ENCODE measurements at regions not wholly inside any gene's neighbourhood (a gene's known extent, or its start where the extent isn't known, plus 50 kb on each side); places are given as distances from the start of the nearest gene placed in this dataset.

- no peak for DNase-seq
Measured at GRCh38 chr5:119792161-119792799, 162.9 kb downstream of the FAM170A start.

DNA sequence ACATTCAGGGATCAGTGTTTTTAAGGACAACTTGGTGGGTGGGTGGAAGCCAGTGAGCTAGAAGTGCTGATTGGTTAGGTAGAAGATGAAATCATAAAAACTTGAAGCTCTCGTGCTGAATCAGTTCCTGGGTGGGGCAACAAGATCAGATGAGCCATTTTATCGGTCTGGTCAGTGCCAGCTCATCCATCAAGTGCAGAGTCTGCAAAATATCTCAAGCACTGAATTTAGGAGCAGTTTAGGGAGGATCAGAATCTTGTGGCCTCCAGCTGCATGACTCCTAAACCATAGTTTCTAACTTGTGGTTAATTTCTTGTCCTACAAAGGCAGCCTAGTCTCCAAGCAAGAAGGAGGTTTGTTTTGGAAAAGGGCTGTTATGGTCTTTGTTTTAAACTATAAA lies 166.4 kb downstream of the FAM170A start:
- no peak for DNase-seq

GRCh38 chr5:119801570-119801969 lies 172.2 kb downstream of the FAM170A start:
- DNase-seq, result no peak

- DNase-seq, result no peak
Measured at GRCh38 chr5:119808024-119808423, 178.7 kb downstream of the FAM170A start.

DNA sequence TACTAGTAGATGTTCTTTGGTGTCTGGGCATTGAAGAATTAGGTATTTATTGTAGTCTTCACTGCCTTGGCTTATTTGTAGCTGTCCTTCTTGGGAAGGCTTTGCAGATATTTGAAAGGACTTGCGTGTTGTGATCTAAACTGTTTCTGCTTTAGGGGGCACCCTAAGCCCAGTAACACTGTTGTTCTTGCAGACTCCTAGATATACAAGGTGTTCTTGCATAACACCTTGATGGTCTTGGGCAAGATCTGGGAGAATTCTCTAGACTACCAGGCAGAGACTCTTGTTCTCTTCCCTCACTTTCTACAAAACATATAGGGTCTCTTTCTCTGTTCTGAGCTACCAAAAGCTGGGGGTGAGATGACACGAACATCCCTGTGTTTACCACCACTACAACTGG lies 179.1 kb downstream of the FAM170A start:
- no peak for DNase-seq

GRCh38 chr5:119810217-119810616 lies 180.9 kb downstream of the FAM170A start:
- no peak for DNase-seq

GRCh38 chr5:119811458-119811857 lies 182.1 kb downstream of the FAM170A start:
- no peak for DNase-seq

GRCh38 chr5:119814655-119815054 lies 185.3 kb downstream of the FAM170A start:
- no peak for DNase-seq

DNA sequence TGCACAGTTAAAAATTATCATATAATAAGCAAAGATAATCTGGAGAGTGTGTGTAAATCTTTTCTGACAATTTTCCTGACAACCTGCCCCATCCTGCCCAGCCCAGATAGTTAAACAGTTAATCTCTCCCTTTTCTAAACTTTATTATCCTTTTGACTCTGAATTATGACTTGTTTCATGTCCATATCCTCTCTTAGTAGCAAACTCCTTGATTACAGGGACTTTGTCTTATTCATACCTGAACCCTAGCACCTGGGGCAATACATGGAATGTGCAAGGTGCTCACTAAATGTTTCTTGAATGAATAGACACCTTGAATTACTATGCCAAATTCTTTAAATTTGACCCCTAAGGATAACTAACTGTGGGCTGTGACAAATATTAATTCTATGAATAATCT lies 186.7 kb downstream of the FAM170A start:
- DNase-seq, result no peak

DNA sequence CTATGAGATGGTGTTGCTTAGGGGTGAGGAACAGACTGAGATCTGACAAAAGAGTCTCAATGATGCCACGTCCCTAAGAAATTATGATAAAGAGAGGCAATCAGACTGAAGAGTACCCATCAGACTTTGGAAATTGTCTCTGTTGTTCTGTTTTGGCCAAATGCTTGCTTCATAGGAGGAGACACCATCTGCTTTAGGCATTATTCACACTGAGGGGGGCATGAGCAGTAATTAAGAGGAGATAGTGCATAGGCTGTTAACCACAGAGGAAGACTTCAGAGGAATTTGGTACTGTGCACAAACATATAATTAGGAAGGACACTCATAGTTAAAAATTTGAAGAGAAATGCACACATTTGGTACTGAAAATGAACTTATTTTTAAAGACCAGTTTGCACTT lies 190.7 kb downstream of the FAM170A start:
- no peak for DNase-seq

DNA sequence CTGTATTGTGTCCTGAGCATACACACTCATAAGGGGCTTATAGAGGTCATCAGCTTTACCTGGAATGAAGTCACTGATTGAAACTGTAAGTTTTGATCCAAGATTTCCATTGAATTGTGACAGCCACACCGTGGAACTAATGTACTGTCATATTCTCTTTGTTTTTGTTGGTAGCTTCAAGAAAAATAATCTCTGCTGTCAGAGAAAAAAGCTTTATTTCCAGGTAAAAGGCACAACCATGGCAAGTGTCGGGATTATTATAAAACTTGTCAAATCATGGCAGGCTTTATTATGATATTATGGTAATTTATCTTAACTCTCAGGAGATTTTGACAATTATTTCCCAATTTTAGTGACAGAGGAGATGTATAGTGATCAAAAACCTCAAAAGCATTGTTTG lies 191.2 kb downstream of the FAM170A start:
- no peak for DNase-seq

DNA sequence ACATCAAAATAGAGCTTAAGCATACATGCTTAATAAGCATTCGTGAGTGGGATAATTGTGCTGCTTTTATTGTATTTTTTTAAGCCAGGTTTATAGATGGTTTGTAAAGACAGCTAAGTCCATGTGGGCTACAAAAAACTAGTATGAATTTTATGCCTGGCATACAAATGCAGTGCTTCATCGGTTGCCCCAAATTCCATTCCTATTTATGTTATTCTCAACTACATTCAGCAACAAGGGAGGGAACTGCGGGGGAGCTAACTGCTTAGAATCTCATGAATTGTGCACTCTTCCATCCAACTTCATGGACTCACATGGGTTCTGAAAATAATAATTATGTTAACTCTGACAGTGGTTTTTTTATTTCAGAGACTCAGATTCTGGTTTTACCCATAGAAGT lies 199.2 kb downstream of the FAM170A start:
- DNase-seq, result no peak

DNA sequence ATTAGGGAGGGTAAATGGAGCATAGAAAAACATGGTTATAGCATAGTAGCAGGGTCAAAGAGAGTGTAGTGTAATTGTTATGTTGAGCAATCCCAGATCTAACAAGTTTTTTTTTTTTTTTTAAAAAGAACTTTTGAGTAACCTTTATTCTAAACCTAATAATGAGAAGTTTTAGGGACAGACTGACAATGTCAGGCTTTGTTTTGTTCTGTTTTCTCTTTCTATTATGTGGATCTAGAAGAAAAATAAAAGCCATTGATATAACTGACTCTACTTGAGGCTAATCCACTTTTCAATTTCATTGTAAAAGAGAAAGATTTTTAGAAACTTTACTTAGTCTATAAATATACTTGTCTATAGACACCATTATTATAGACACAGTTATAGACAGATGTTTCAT lies 200.0 kb downstream of the FAM170A start:
- no peak for DNase-seq

GRCh38 chr5:119833176-119833575 lies 203.8 kb downstream of the FAM170A start:
- DNase-seq, result no peak

GRCh38 chr5:119840175-119840574 lies 210.8 kb downstream of the FAM170A start:
- no peak for DNase-seq

- no peak for DNase-seq
Measured at GRCh38 chr5:119852140-119852539, 222.8 kb downstream of the FAM170A start.

- no peak for DNase-seq
Measured at GRCh38 chr5:119860463-119860862, 231.1 kb downstream of the FAM170A start.

DNA sequence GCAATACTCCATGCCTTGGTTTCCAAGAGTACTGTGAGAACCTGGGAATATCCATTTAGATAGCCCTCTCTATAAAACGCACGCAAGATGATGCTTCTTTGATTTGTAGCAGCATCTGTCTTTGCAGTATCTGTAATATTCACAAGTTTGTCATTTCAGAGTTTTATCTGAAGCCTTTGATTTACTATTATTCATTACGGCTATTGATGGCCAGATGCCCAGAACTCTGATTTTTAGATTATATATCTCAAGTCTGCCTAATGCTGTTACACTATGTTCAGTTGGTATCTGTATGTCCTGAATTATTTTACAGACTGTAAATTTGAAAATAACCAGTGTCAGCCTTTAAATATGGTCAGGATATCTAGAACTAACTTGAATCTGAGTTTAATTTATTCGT lies 233.3 kb downstream of the FAM170A start:
- DNase-seq, result no peak

GRCh38 chr5:119864286-119864685 lies 234.9 kb downstream of the FAM170A start:
- DNase-seq, result no peak

DNA sequence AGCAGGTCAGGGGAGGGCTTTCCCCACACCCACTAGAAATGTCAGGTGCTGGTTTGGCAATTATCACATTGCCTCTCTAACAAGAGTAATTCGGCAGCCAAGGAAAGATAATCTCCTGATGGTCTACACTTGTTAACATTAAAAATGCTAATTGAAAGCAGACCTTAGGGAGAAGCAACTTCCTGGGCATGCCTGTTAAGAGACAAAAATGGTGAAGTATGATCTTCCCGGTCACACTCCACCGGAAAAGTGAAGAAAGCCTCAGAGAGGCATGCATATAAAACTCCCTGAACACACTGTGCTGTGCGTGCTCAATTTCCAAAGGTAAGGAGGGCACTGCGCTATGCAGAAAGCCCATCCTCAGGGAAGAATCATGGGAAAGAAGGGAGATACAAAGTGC lies 244.3 kb downstream of the FAM170A start:
- DNase-seq, result no peak

DNA sequence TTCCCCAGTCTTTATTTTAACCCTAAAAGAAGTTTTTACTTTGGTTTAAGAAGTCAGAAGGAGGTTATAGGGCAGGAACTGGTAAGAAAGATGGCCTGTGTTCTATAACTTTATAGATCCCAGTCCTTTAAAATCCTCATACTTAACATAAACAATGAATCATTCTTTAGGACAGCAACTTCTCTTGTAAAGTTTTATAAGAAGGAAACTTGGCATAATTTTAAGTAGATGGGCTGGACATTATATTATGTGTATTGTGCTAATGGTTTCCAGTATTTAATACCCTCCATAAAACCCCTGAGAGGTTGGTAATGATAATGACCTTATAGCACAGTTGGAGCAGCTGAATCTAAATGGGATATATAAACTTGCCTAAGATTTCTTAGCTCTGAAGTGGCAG lies 247.2 kb downstream of the FAM170A start:
- DNase-seq, result no peak

GRCh38 chr5:119878712-119879111 lies 249.4 kb downstream of the FAM170A start:
- no peak for DNase-seq

DNA sequence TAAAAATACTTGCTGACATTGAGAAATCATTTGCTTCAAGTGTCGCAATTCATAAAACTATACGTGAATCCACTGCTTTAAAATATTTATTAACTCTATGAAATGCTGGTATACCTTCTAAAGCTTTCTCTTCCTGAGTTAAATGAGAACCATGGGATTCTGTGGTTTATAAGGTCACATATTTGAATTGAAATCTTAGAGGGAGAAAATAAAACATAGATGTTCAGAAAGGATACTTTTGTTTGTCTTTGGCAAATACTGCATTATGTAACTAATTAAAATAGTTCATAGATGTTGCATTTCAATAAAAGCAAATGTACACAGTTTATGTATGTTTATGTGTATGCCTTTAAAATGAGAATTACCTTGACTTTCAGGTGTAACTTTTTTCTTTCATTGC lies 250.1 kb downstream of the FAM170A start:
- no peak for DNase-seq

DNA sequence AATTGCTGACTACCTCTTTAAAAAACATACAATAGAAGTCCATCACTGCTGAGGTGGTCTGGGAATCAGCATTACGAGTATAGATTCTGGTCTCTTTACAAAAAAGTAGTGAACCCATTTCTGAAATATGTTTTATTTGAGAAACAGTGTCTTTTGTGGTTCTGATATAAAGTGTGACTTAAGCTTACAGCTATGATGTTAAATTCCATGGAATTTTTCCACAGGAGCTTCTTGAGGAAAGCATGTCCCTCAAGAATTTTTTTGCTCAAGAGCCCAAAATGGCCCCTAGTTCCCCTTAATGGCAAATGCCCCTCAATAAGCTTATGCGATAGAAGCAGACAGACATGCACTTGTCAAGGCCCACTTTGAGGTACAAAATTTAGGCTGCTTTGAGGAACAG lies 265.7 kb downstream of the FAM170A start:
- DNase-seq, result no peak

DNA sequence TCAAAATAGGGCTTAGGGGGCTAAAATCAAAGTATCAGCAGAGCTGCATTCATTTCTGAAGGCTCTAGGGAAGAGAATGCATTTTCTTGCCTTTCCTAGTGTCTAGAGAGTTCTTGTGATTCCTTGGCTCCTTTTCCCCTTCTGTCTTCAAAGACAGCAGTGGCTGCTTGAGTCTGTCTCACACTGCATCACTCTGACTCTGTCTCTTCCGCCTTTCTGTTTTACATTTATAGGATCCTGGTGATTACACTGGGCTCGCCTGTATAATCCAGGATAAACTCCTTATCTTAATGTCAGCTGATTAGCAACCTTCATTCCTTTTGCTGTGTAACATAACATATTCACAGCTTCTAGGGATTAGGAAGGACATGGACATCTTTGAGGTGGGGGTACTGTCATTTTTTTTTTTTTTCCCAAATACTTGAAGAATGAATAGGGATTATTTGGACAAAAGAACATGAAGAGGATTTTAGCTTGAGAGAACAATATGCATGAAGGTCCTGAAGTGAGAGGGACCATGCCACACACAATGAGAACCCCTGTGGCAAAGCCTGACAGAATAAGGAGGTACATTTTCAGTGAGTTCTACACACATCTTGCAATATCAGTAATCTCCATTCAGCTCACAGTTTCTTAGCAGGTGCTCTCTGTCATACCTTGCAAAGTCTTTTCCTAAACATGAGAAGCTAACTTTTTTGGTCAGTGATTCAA lies 267.6 kb downstream of the FAM170A start:
- DNase-seq, result no peak

All from GF-D8 (cell line).